IMR-90 (cell line): ENCODE measurements at regions not wholly inside any gene's neighbourhood (a gene's known extent, or its start where the extent isn't known, plus 50 kb on each side); places are given as distances from the start of the nearest gene placed in this dataset.

Experiments used
- ATAC-seq: fragments of 200-7000 bp; cut with Tn5 transposase; 2 replicates; pipeline ENCODE4 v1.9.1; 2020; ENCODE audit warnings: low read depth, mild to moderate bottlenecking, moderate library complexity
- BruUV-seq: library from RNA; stranded (reverse); fragments of 400-500 nt; replicated peaks from 2 replicates; lab custom pipeline; 2021; lab: Mats Ljungman, UMichigan
- CTCF ChIA-PET: fragments of 300-600 bp; formaldehyde crosslinking; extraction: SDS; loops from one replicate; lab custom pipeline; 2021; ENCODE audit warnings: antibody characterized with exemption; lab: Yijun Ruan, JAX
- POLR2A ChIA-PET: fragments of 300-600 bp; sonication (Branson Sonifier 250); formaldehyde crosslinking; loops from one replicate; lab custom pipeline; 2022; ENCODE audit warnings: antibody characterized with exemption; ENCODE audit not compliant: unreplicated experiment; lab: Charles Lee
- DNase-seq: peaks from one replicate; pipeline ENCODE4 v3.0.0; 2013
- H2AFZ ChIP-seq: replicated peaks from 2 replicates; pipeline ENCODE3; 2013; ENCODE audit warnings: low read length, mild to moderate bottlenecking; ENCODE audit not compliant: poor library complexity
- H2AK5ac ChIP-seq: 2 replicates; pipeline ENCODE4 v1.6.1; 2013; ENCODE audit warnings: low read depth, low read length, inconsistent platforms
- H2AK9ac ChIP-seq: replicated peaks from 2 replicates; pipeline ENCODE3; 2013; ENCODE audit warnings: mild to moderate bottlenecking, low read depth, low read length, moderate library complexity; ENCODE audit not compliant: poor library complexity
- H2BK120ac ChIP-seq: 2 replicates; pipeline ENCODE4 v1.6.1; 2013; ENCODE audit warnings: low read depth, low read length, inconsistent platforms
- H2BK15ac ChIP-seq: 3 replicates; pipeline ENCODE4 v1.6.1; 2013; ENCODE audit warnings: low read depth, low read length, inconsistent platforms
- H2BK20ac ChIP-seq: 2 replicates; pipeline ENCODE4 v1.6.1; 2013; ENCODE audit warnings: low read depth, mild to moderate bottlenecking, inconsistent platforms, low read length, moderate library complexity
- H2BK5ac ChIP-seq: 2 replicates; pipeline ENCODE4 v1.6.1; 2013; ENCODE audit warnings: mild to moderate bottlenecking, low read depth, low read length, inconsistent platforms; ENCODE audit not compliant: poor library complexity, severe bottlenecking
- H3K14ac ChIP-seq: replicated peaks from 2 replicates; pipeline ENCODE4 v1.6.1; 2013; ENCODE audit warnings: low read depth, low read length, inconsistent platforms
- H3K18ac ChIP-seq: 2 replicates; pipeline ENCODE4 v1.6.1; 2013; ENCODE audit warnings: low read depth, low read length, control low read depth
- H3K23ac ChIP-seq: 2 replicates; pipeline ENCODE4 v1.6.1; 2013; ENCODE audit warnings: low read depth, low read length, inconsistent platforms
- H3K27ac ChIP-seq: 2 replicates; pipeline ENCODE4 v1.5.1; 2013; ENCODE audit warnings: mild to moderate bottlenecking, control low read depth, low read length; ENCODE audit not compliant: insufficient read depth
- H3K27me3 ChIP-seq: 2 replicates; pipeline ENCODE4 v1.6.1; 2013; ENCODE audit warnings: low read length; ENCODE audit not compliant: control insufficient read depth, insufficient read depth
- H3K36me3 ChIP-seq: 2 replicates; pipeline ENCODE4 v1.6.1; 2013; ENCODE audit warnings: low read length, mixed read lengths; ENCODE audit not compliant: control insufficient read depth, insufficient read depth
- H3K4ac ChIP-seq: 2 replicates; pipeline ENCODE4 v1.6.1; 2013; ENCODE audit warnings: low read depth, low read length, inconsistent platforms
- H3K4me1 ChIP-seq: 2 replicates; pipeline ENCODE4 v1.6.1; 2013; ENCODE audit warnings: low read length, mixed read lengths; ENCODE audit not compliant: control insufficient read depth, insufficient read depth
- H3K4me2 ChIP-seq: 2 replicates; pipeline ENCODE4 v1.6.1; 2013; ENCODE audit warnings: low read depth, mild to moderate bottlenecking, control low read depth, low read length, moderate library complexity
- H3K4me3 ChIP-seq: 2 replicates; pipeline ENCODE4 v1.5.1; 2013; ENCODE audit warnings: low read depth, mild to moderate bottlenecking, control low read depth, low read length, moderate library complexity; ENCODE audit not compliant: insufficient read depth
- H3K56ac ChIP-seq: 2 replicates; pipeline ENCODE4 v1.6.1; 2013; ENCODE audit warnings: low read length, inconsistent platforms; ENCODE audit not compliant: insufficient read depth; ENCODE audit errors: extremely low read depth
- H3K79me1 ChIP-seq, 2 experiments: 2 replicates each; pipeline ENCODE4 v1.6.1; 2013; ENCODE audit warnings: low read length in 2 of 2, inconsistent platforms in 1 of 2, low read depth in 1 of 2
- H3K9ac ChIP-seq: 2 replicates; pipeline ENCODE4 v1.6.1; 2013; ENCODE audit warnings: low read depth, low read length, control low read depth
- H3K9me1 ChIP-seq: 2 replicates; pipeline ENCODE4 v1.6.1; 2013; ENCODE audit warnings: low read length, inconsistent platforms; ENCODE audit not compliant: insufficient read depth
- H3K9me3 ChIP-seq: 2 replicates; pipeline ENCODE4 v1.6.1; 2013; ENCODE audit warnings: low read length; ENCODE audit not compliant: control insufficient read depth, insufficient read depth
- H4K20me1 ChIP-seq: 2 replicates; pipeline ENCODE4 v1.6.1; 2013; ENCODE audit warnings: low read length, inconsistent platforms; ENCODE audit not compliant: insufficient read depth
- H4K5ac ChIP-seq: 2 replicates; pipeline ENCODE4 v1.6.1; 2013; ENCODE audit warnings: mild to moderate bottlenecking, low read depth, low read length, control low read depth
- H4K8ac ChIP-seq, 2 experiments: 2 replicates each; pipeline ENCODE4 v1.6.1; 2013; ENCODE audit warnings: low read depth in 2 of 2, low read length in 2 of 2, control low read depth in 1 of 2, inconsistent platforms in 1 of 2
- H4K91ac ChIP-seq: 2 replicates; pipeline ENCODE4 v1.6.1; 2013; ENCODE audit warnings: low read depth, low read length, inconsistent platforms; ENCODE audit not compliant: insufficient read depth
- BHLHE40 ChIP-seq: fragments of 150-350 bp; IDR thresholded peaks from 2 replicates; pipeline ENCODE4 v1.6.1; 2016; ENCODE audit warnings: mild to moderate bottlenecking, low read depth, low read length
- CEBPB ChIP-seq: IDR thresholded peaks from 2 replicates; pipeline ENCODE4 v1.6.1; 2012; ENCODE audit warnings: low read depth, low read length, improper control_type of control experiment
- CHD1 ChIP-seq: IDR thresholded peaks from 2 replicates; pipeline ENCODE4 v1.6.1; 2012; ENCODE audit warnings: low read depth, low read length, improper control_type of control experiment
- CTCF ChIP-seq: conservative IDR thresholded peaks from 2 replicates; pipeline ENCODE4 v1.5.1; 2012; ENCODE audit warnings: mild to moderate bottlenecking, low read depth, low read length, improper control_type of control experiment
- ELK1 ChIP-seq: fragments of 150-350 bp; IDR thresholded peaks from 2 replicates; pipeline ENCODE4 v1.6.1; 2016; ENCODE audit warnings: low read depth, mild to moderate bottlenecking, low read length, moderate library complexity, borderline replicate concordance
- FOS ChIP-seq: fragments of 150-350 bp; IDR thresholded peaks from 2 replicates; pipeline ENCODE4 v1.6.1; 2016; ENCODE audit warnings: low read depth, low read length
- MAZ ChIP-seq: IDR thresholded peaks from 2 replicates; pipeline ENCODE4 v1.6.1; 2012; ENCODE audit warnings: low read depth, mild to moderate bottlenecking, low read length, improper control_type of control experiment, moderate library complexity, borderline replicate concordance
- POLR2A ChIP-seq: IDR thresholded peaks from 2 replicates; pipeline ENCODE4 v1.6.1; 2012; ENCODE audit warnings: mild to moderate bottlenecking, low read depth, low read length
- RFX5 ChIP-seq: IDR thresholded peaks from 2 replicates; pipeline ENCODE4 v1.8.0; 2012; ENCODE audit warnings: low read depth, mild to moderate bottlenecking, low read length, moderate library complexity
- SMC3 ChIP-seq: fragments of 150-350 bp; IDR thresholded peaks from 2 replicates; pipeline ENCODE4 v1.6.1; 2016; ENCODE audit warnings: low read depth, mild to moderate bottlenecking, antibody characterized with exemption, low read length, moderate library complexity
- USF2 ChIP-seq: fragments of 150-350 bp; IDR thresholded peaks from 2 replicates; pipeline ENCODE4 v1.6.1; 2017; ENCODE audit warnings: mild to moderate bottlenecking, antibody characterized with exemption, low read length, low read depth
- WGBS, 2 experiments: methylation state at CpG; one replicate each; pipeline versions ENCODE4 v1.1.5 to v1.1.7; 2013; ENCODE audit warnings: missing lambda C conversion rate in 2 of 2; ENCODE audit not compliant: insufficient read length in 1 of 2; ENCODE audit errors: extremely low coverage in 2 of 2; 5-methylcytosine and 5-hydroxymethylcytosine counted together
- dilution Hi-C: fragments of 300-500 bp; cut with HindIII; formaldehyde crosslinking; loops from one replicate; pipeline ENCODE4 v1.14.3; 2018; ENCODE audit warnings: low sequenced_read_pairs; ENCODE audit not compliant: unreplicated experiment
- in situ Hi-C: fragments of 300-500 bp; cut with MboI; formaldehyde crosslinking; loops from 3 replicates; pipeline ENCODE4 v1.14.3; 2019; ENCODE audit warnings: low sequenced_read_pairs, inconsistent platforms, mixed read lengths
- intact Hi-C: fragments of 100-400 bp; cut with micrococcal nuclease; formaldehyde crosslinking; loops from 2 replicates; pipeline ENCODE4 v1.10.0; 2022

- no peak overlapping the region for H3K14ac ChIP-seq
- no TSS peak for BruUV-seq
- peaks cover 4% of the 10 kb centered on the region; the same call in 1 of the 2 replicates for H3K9me1 ChIP-seq
- dilution Hi-C loops (no loop called here), intact Hi-C loops (no loop called here), in situ Hi-C loops (no loop called here)
- ATAC-seq (no peak), DNase-seq (no peak)
- H3K36me3 ChIP-seq = no peaks in the 10 kb centered on the region
- H3K56ac ChIP-seq = no peak overlapping the region
- TF ChIP-seq FOS (no peak), CTCF (no peak), CHD1 (no peak), SMC3 (no peak), POLR2A (no peak), ELK1 (no peak), BHLHE40 (no peak), USF2 (no peak), CEBPB (no peak), MAZ (no peak), RFX5 (no peak)
- no peaks in the 10 kb centered on the region for H4K20me1 ChIP-seq
- ChIA-PET POLR2A (no interaction called here), CTCF (interaction anchor here (0.6 kb wide), 1 partner anchor 12 kb away, joined by 4 read pairs; no protein-coding TSS in a partner anchor)
- H2AK9ac ChIP-seq = peak overlapping the region; percentile 5
- peak overlapping the region; percentile 20; the same call in 1 of the 2 replicates for H3K23ac ChIP-seq
- 56% methylated on average over 7 of the region's 15 CpGs; no CpG with 5 or more reads in 1 of the 2 experiments for WGBS, 2 experiments
- H4K91ac ChIP-seq = peak overlapping the region; percentile 12; the same call in 1 of the 2 replicates
- H3K4me3 ChIP-seq = no peak overlapping the region
- no peak overlapping the region for H4K5ac ChIP-seq
- peak overlapping the region; percentile 6 for H2BK20ac ChIP-seq
- no peak overlapping the region for H3K18ac ChIP-seq
- H3K4me2 ChIP-seq = peak overlapping the region; percentile 11; the same call in 1 of the 2 replicates
- no peak overlapping the region; the same call in 2 of the 3 replicates for H2BK15ac ChIP-seq
- H3K27ac ChIP-seq = no peak overlapping the region
- no peak overlapping the region for H2BK5ac ChIP-seq
- peak overlapping the region; percentile 3 to 27; a peak in 2 of 4 replicates for H4K8ac ChIP-seq
- H3K9me3 ChIP-seq = no peaks in the 10 kb centered on the region
- no peak overlapping the region for H3K9ac ChIP-seq
- H2BK120ac ChIP-seq = peak overlapping the region; percentile 53; the same call in 1 of the 2 replicates
- no peaks in the 10 kb centered on the region; the same call in 1 of the 2 replicates for H3K4me1 ChIP-seq
- H2AFZ ChIP-seq = peak overlapping the region; percentile 6
- no peak overlapping the region for H2AK5ac ChIP-seq
- no peaks in the 10 kb centered on the region for H3K27me3 ChIP-seq
- no peaks in the 10 kb centered on the region for H3K79me1 ChIP-seq
- H3K4ac ChIP-seq = 0 out of 2 replicates have a peak overlapping the region, but pooled peaks have one; percentile 3
These were observed 461.0 kb upstream of the JARID2 start for GRCh38 chr6:14784596-14785492.
